Esophagus muscularis mucosa (tissue), 3 donors: ENCODE measurements at regions not wholly inside any gene's neighbourhood (a gene's known extent, or its start where the extent isn't known, plus 50 kb on each side); places are given as distances from the start of the nearest gene placed in this dataset.

Source experiments
- CTCF ChIP-seq, 3 experiments: fragments of 200-600 bp in 2 of 3; fragments of 450-650 bp in 1 of 3; sonication (generic) in 2 of 3; IDR thresholded peaks; one replicate each; pipeline ENCODE4 v1.5.1; 2017 to 2019; ENCODE audit warnings: antibody characterized with exemption in 3 of 3, mild to moderate bottlenecking in 2 of 3, moderate library complexity in 1 of 3
- EP300 ChIP-seq: sonication (generic); formaldehyde crosslinking; IDR thresholded peaks from one replicate; pipeline ENCODE4 v1.6.1; 2017; ENCODE audit warnings: antibody characterized with exemption

- TF ChIP-seq CTCF (IDR thresholded peaks at IDR 0.05) (no peak), EP300 (no peak)
Observed at GRCh38 chr2:185583058-185583816, 155.4 kb upstream of the FSIP2 start.
